SK-N-SH treated with all-trans-retinoic acid at 6 μM for 48 hours (cell line): ENCODE measurements at regions not wholly inside any gene's neighbourhood (a gene's known extent, or its start where the extent isn't known, plus 50 kb on each side); places are given as distances from the start of the nearest gene placed in this dataset.
"Not testable (repeated sequence)": the region's sequence is repeated elsewhere in the genome, so short reads cannot be mapped to it uniquely, and the experiment has no call there.

Experiments
- ARNTL ChIP-seq: fragments of 450-650 bp; formaldehyde crosslinking; IDR thresholded peaks from 2 replicates; pipeline ENCODE4 v1.5.0; 2020; ENCODE audit warnings: low read depth, mild to moderate bottlenecking, moderate library complexity, borderline replicate concordance
- BACH2 ChIP-seq: fragments of 250-450 bp; sonication (Bioruptor Pico); IDR thresholded peaks from 2 replicates; pipeline ENCODE4 v1.9.0; 2021; ENCODE audit warnings: mild to moderate bottlenecking, borderline replicate concordance
- CREB5 ChIP-seq: fragments of 250-450 bp; sonication (Bioruptor Pico); IDR thresholded peaks from 2 replicates; pipeline ENCODE4 v1.5.1; 2020; ENCODE audit warnings: low read depth, mild to moderate bottlenecking, moderate library complexity
- ESRRG ChIP-seq: fragments of 250-450 bp; sonication (Bioruptor Pico); IDR thresholded peaks from 2 replicates; pipeline ENCODE4 v1.6.1; 2021; ENCODE audit warnings: mild to moderate bottlenecking
- ISL1 ChIP-seq: fragments of 250-450 bp; sonication (Bioruptor Pico); IDR thresholded peaks from 2 replicates; pipeline ENCODE4 v2.1.2; 2022; ENCODE audit warnings: mild to moderate bottlenecking, moderate library complexity
- PATZ1 ChIP-seq: fragments of 250-450 bp; sonication (Bioruptor Pico); IDR thresholded peaks from 2 replicates; pipeline ENCODE4 v1.8.0; 2020; ENCODE audit warnings: mild to moderate bottlenecking, moderate library complexity, borderline replicate concordance
- RARB ChIP-seq: fragments of 250-450 bp; sonication (Bioruptor Pico); IDR thresholded peaks from 2 replicates; pipeline ENCODE4 v1.8.0; 2021; ENCODE audit warnings: mild to moderate bottlenecking, moderate library complexity
- SNAI2 ChIP-seq: fragments of 250-450 bp; sonication (Bioruptor Pico); IDR thresholded peaks from 2 replicates; pipeline ENCODE4 v1.5.0; 2020; ENCODE audit warnings: mild to moderate bottlenecking, moderate library complexity
- TCF4 ChIP-seq: fragments of 250-450 bp; sonication (Bioruptor Pico); IDR thresholded peaks from 2 replicates; pipeline ENCODE4 v1.8.0; 2021; ENCODE audit warnings: mild to moderate bottlenecking, moderate library complexity, borderline replicate concordance
- ZC3H10 ChIP-seq: fragments of 250-450 bp; sonication (Bioruptor Pico); IDR thresholded peaks from 2 replicates; pipeline ENCODE4 v1.5.1; 2021; ENCODE audit warnings: mild to moderate bottlenecking, moderate library complexity
- ZFP3 ChIP-seq: fragments of 250-450 bp; sonication (Bioruptor Pico); IDR thresholded peaks from 2 replicates; pipeline ENCODE4 v1.5.0; 2020; ENCODE audit warnings: mild to moderate bottlenecking, moderate library complexity
- ZFP30 ChIP-seq: fragments of 450-650 bp; formaldehyde crosslinking; IDR thresholded peaks from 2 replicates; pipeline ENCODE4 v1.5.0; 2022; ENCODE audit warnings: mild to moderate bottlenecking, moderate library complexity

DNA sequence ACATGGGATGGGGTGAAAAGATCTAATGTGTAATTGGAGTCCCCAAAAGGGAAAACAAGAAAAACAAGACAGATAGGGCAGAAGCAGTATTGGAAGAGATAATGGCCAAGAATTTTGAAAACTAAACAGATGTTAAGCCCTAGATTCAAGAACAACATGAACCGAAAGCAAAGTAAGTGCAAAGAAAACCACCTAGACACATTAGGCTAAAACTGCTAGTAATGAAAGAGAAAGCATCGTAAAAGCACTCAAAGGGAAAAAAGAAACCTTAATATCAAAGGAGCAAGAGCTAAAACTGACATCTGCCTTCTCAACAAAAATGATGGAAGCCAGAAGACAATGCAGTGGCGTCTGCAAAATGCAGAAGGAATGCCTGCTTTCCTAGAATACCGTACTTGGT, 92.1 kb upstream of the ADORA2B start:
- TF ChIP-seq ZFP30 (CRISPR knock-in tag); ISL1 (CRISPR knock-in tag); ZFP3 (CRISPR knock-in tag); ZC3H10 (CRISPR knock-in tag); RARB (CRISPR knock-in tag); CREB5 (CRISPR knock-in tag); ARNTL (CRISPR knock-in tag); PATZ1 (CRISPR knock-in tag); BACH2; TCF4 (CRISPR knock-in tag); SNAI2 (CRISPR knock-in tag); ESRRG (CRISPR knock-in tag): not testable (repeated sequence)
